Keratinocyte (primary cell): ENCODE measurements at regions not wholly inside any gene's neighbourhood (a gene's known extent, or its start where the extent isn't known, plus 50 kb on each side); places are given as distances from the start of the nearest gene placed in this dataset.

Source experiments
- DNase-seq: peaks from one replicate; pipeline ENCODE4 v3.0.0-alpha.2; 2011; ENCODE audit warnings: low read depth, missing footprints, low spot score
- FAIRE-seq: peaks from 2 replicates; lab custom pipeline; 2011; peaks lifted over from hg19 to GRCh38; lab: Jason Lieb, UNC
- H2AFZ ChIP-seq: 2 replicates; pipeline ENCODE4 v1.6.0; 2012; ENCODE audit warnings: low read length, control low read depth, inconsistent platforms; ENCODE audit not compliant: control insufficient read depth
- H3K27ac ChIP-seq: 2 replicates; pipeline ENCODE4 v1.5.1; 2011; ENCODE audit warnings: low read length; ENCODE audit not compliant: control insufficient read depth, insufficient read depth
- H3K27me3 ChIP-seq: 3 replicates; pipeline ENCODE4 v1.6.0; 2011; ENCODE audit warnings: low read length; ENCODE audit not compliant: control insufficient read depth, insufficient read depth; ENCODE audit errors: extremely low read depth
- H3K36me3 ChIP-seq, 2 experiments: 2 replicates in 1 of 2; 3 replicates in 1 of 2; pipeline ENCODE4 v1.5.1; 2011; ENCODE audit warnings: low read length in 2 of 2, mild to moderate bottlenecking in 1 of 2; ENCODE audit not compliant: control insufficient read depth in 2 of 2, insufficient read depth in 2 of 2; ENCODE audit errors: extremely low read depth in 1 of 2
- H3K4me1 ChIP-seq: 3 replicates; pipeline ENCODE4 v1.5.1; 2011; ENCODE audit warnings: low read length; ENCODE audit not compliant: control insufficient read depth, insufficient read depth; ENCODE audit errors: extremely low read depth
- H3K4me2 ChIP-seq: 3 replicates; pipeline ENCODE4 v1.6.0; 2011; ENCODE audit warnings: low read depth, low read length; ENCODE audit not compliant: control insufficient read depth, insufficient read depth; ENCODE audit errors: extremely low read depth
- H3K4me3 ChIP-seq, 3 experiments: fragments of 200-600 bp in 1 of 3; sonication (generic) in 1 of 3; 2 replicates in 2 of 3; 3 replicates in 1 of 3; pipeline ENCODE4 v1.5.1; 2011 to 2016; ENCODE audit warnings: low read length in 3 of 3, mild to moderate bottlenecking in 3 of 3, control low read depth in 2 of 3, inconsistent platforms in 1 of 3, low read depth in 1 of 3, mixed read lengths in 1 of 3, mixed run types in 1 of 3, moderate library complexity in 1 of 3; ENCODE audit not compliant: control insufficient read depth in 2 of 3, insufficient read depth in 2 of 3; ENCODE audit errors: extremely low read depth in 1 of 3
- H3K79me2 ChIP-seq: 2 replicates; pipeline ENCODE4 v1.6.0; 2012; ENCODE audit warnings: low read length; ENCODE audit not compliant: control insufficient read depth, insufficient read depth
- H3K9ac ChIP-seq: 3 replicates; pipeline ENCODE4 v1.6.0; 2011; ENCODE audit warnings: low read length; ENCODE audit not compliant: control insufficient read depth, insufficient read depth; ENCODE audit errors: extremely low read depth
- H3K9me1 ChIP-seq: 3 replicates; pipeline ENCODE4 v1.6.0; 2011; ENCODE audit warnings: low read length; ENCODE audit not compliant: control insufficient read depth, insufficient read depth; ENCODE audit errors: extremely low read depth
- H3K9me3 ChIP-seq: 2 replicates; pipeline ENCODE4 v1.5.1; 2012; ENCODE audit warnings: low read depth, low read length; ENCODE audit not compliant: control insufficient read depth
- H4K20me1 ChIP-seq: 3 replicates; pipeline ENCODE4 v1.6.0; 2011; ENCODE audit warnings: low read length; ENCODE audit not compliant: control insufficient read depth, insufficient read depth; ENCODE audit errors: extremely low read depth
- CTCF ChIP-seq, 3 experiments: IDR thresholded peaks in 1 of 3; conservative IDR thresholded peaks in 1 of 3; optimal IDR thresholded peaks in 1 of 3; 2 replicates in 2 of 3; 3 replicates in 1 of 3; pipeline versions ENCODE3 to v1.5.1; 2011; ENCODE audit warnings: low read length in 3 of 3, mild to moderate bottlenecking in 3 of 3, moderate library complexity in 2 of 3, control low read depth in 1 of 3, inconsistent platforms in 1 of 3; ENCODE audit not compliant: insufficient read depth in 2 of 3; ENCODE audit errors: extremely low read depth in 1 of 3
- EZH2 ChIP-seq: IDR thresholded peaks from one replicate; pipeline ENCODE4 v1.6.1; 2012; ENCODE audit warnings: inconsistent platforms, mild to moderate bottlenecking, low read length, moderate library complexity
- dilution Hi-C: fragments of 300-500 bp; cut with MboI; formaldehyde crosslinking; loops from one replicate; pipeline ENCODE4 v1.7.0; 2020; ENCODE audit warnings: low sequenced_read_pairs; ENCODE audit not compliant: extremely low pct_ligation_motif_present

- no peak overlapping the region for H3K27ac ChIP-seq
- H3K36me3 ChIP-seq, result no peaks in the 10 kb centered on the region
- H2AFZ ChIP-seq, result no peak overlapping the region
- TF ChIP-seq CTCF (optimal IDR thresholded peaks at IDR 0.05 in 1 of 3, IDR thresholded peaks at IDR 0.05 in 1 of 3, conservative IDR thresholded peaks at IDR 0.05 in 1 of 3; ENCODE audit: extremely low read depth in 1 of 3, insufficient read depth in 2 of 3, low read length in 3 of 3), result no peak
- TF ChIP-seq EZH2, result no peak
- no peak overlapping the region for H3K4me3 ChIP-seq
- no peak for DNase-seq
- dilution Hi-C loops, result no loop called here
- no peaks in the 10 kb centered on the region for H3K27me3 ChIP-seq
- no peaks in the 10 kb centered on the region for H3K9me1 ChIP-seq
- H3K9me3 ChIP-seq, result no peaks in the 10 kb centered on the region
- no peaks in the 10 kb centered on the region for H4K20me1 ChIP-seq
- H3K9ac ChIP-seq, result no peak overlapping the region
- no peaks in the 10 kb centered on the region for H3K79me2 ChIP-seq
- no peak for FAIRE-seq
- no peaks in the 10 kb centered on the region for H3K4me1 ChIP-seq
- no peak overlapping the region for H3K4me2 ChIP-seq
Measured at GRCh38 chr10:109166935-109167334, 756.4 kb downstream of the XPNPEP1 start.

- TF ChIP-seq CTCF (optimal IDR thresholded peaks at IDR 0.05 in 1 of 3, IDR thresholded peaks at IDR 0.05 in 1 of 3, conservative IDR thresholded peaks at IDR 0.05 in 1 of 3; ENCODE audit: extremely low read depth in 1 of 3, insufficient read depth in 2 of 3, low read length in 3 of 3), result no peak
- no peak for TF ChIP-seq EZH2
- no peak overlapping the region for H3K9ac ChIP-seq
- H3K9me1 ChIP-seq, result no peaks in the 10 kb centered on the region
- H2AFZ ChIP-seq, result no peak overlapping the region
- H4K20me1 ChIP-seq, result no peaks in the 10 kb centered on the region
- no peak overlapping the region for H3K27ac ChIP-seq
- no peak for FAIRE-seq
- dilution Hi-C loops, result no loop called here
- no peak for DNase-seq
- H3K9me3 ChIP-seq, result no peaks in the 10 kb centered on the region
- H3K4me1 ChIP-seq, result no peaks in the 10 kb centered on the region
- H3K4me2 ChIP-seq, result no peak overlapping the region
- no peaks in the 10 kb centered on the region for H3K79me2 ChIP-seq
- H3K27me3 ChIP-seq, result no peaks in the 10 kb centered on the region
- H3K4me3 ChIP-seq, result no peak overlapping the region
- H3K36me3 ChIP-seq, result no peaks in the 10 kb centered on the region
Measured at GRCh38 chr10:109159351-109159750, 764.0 kb downstream of the XPNPEP1 start.
